Caco-2 (cell line): ENCODE measurements at regions not wholly inside any gene's neighbourhood (a gene's known extent, or its start where the extent isn't known, plus 50 kb on each side); places are given as distances from the start of the nearest gene placed in this dataset.
A peak's percentile ranks its signal among the peaks of the same experiment; 100 is the strongest.

ENCODE experiments used
- BruUV-seq: library from RNA; stranded (reverse); fragments of 400-500 nt; replicated peaks from 2 replicates; lab custom pipeline; 2021; lab: Mats Ljungman, UMichigan
- CTCF ChIA-PET: fragments of 300-600 bp; sonication (Branson Sonifier 250); formaldehyde crosslinking; loops from one replicate; lab custom pipeline; 2022; ENCODE audit warnings: antibody characterized with exemption; lab: Charles Lee
- POLR2A ChIA-PET: fragments of 300-600 bp; sonication (Branson Sonifier 250); formaldehyde crosslinking; loops from one replicate; lab custom pipeline; 2022; ENCODE audit warnings: antibody characterized with exemption; lab: Charles Lee
- DNase-seq, 2 experiments: peaks; one replicate each; pipeline versions ENCODE4 v3.0.0 to v3.0.0-alpha.2; 2020 to 2022
- H3K27me3 ChIP-seq: replicated peaks from 2 replicates; pipeline ENCODE4 v1.6.0; 2011; ENCODE audit warnings: low read length; ENCODE audit not compliant: control insufficient read depth, insufficient read depth
- H3K36me3 ChIP-seq: 2 replicates; pipeline ENCODE4 v1.5.1; 2011; ENCODE audit warnings: low read length; ENCODE audit not compliant: control insufficient read depth, insufficient read depth
- H3K4me1 ChIP-seq: fragments of 250-450 bp; sonication (Bioruptor Pico); 2 replicates; pipeline ENCODE4 v1.5.1; 2020; ENCODE audit warnings: mild to moderate bottlenecking
- H3K4me3 ChIP-seq: 2 replicates; pipeline ENCODE4 v1.5.1; 2011; ENCODE audit warnings: low read depth, mild to moderate bottlenecking, control low read depth, low read length
- H3K9me3 ChIP-seq: fragments of 250-450 bp; sonication (Bioruptor Pico); 2 replicates; pipeline ENCODE4 v1.5.1; 2020; ENCODE audit warnings: mild to moderate bottlenecking, moderate library complexity
- H3K27ac Mint-ChIP-seq: one replicate; pipeline ENCODE4 v1.8.0; 2022; ENCODE audit warnings: mixed read lengths; ENCODE audit not compliant: unreplicated experiment
- H3K27me3 Mint-ChIP-seq: one replicate; pipeline ENCODE4 v1.8.0; 2022; ENCODE audit warnings: mixed read lengths; ENCODE audit not compliant: insufficient read depth, unreplicated experiment
- H3K36me3 Mint-ChIP-seq: one replicate; pipeline ENCODE4 v1.8.0; 2022; ENCODE audit warnings: mild to moderate bottlenecking, mixed read lengths; ENCODE audit not compliant: insufficient read depth, unreplicated experiment
- H3K4me1 Mint-ChIP-seq: one replicate; pipeline ENCODE4 v1.8.0; 2022; ENCODE audit warnings: low read depth, mixed read lengths; ENCODE audit not compliant: unreplicated experiment
- H3K4me3 Mint-ChIP-seq: one replicate; pipeline ENCODE4 v1.8.0; 2022; ENCODE audit warnings: mild to moderate bottlenecking, moderate library complexity, mixed read lengths; ENCODE audit not compliant: unreplicated experiment
- H3K9me3 Mint-ChIP-seq: one replicate; pipeline ENCODE4 v1.8.0; 2022; ENCODE audit warnings: mixed read lengths; ENCODE audit not compliant: unreplicated experiment
- CTCF ChIP-seq, 2 experiments: fragments of 200-600 bp in 1 of 2; IDR thresholded peaks; 1 replicate in 1 of 2; 2 replicates in 1 of 2; pipeline versions ENCODE4 v1.5.1 to v1.8.0; 2011 to 2022; ENCODE audit warnings: antibody characterized with exemption in 1 of 2, control low read depth in 1 of 2, inconsistent platforms in 1 of 2, low read depth in 1 of 2, low read length in 1 of 2, mild to moderate bottlenecking in 1 of 2, moderate library complexity in 1 of 2; ENCODE audit not compliant: insufficient read depth in 1 of 2, severe bottlenecking in 1 of 2, unreplicated experiment in 1 of 2
- intact Hi-C: fragments of 100-400 bp; cut with micrococcal nuclease; formaldehyde crosslinking; loops from one replicate; pipeline ENCODE4 v1.10.0; 2022; ENCODE audit not compliant: unreplicated experiment

- intact Hi-C loops = no loop called here
- POLR2A ChIA-PET = no interaction called here
Measured at GRCh38 chr3:84538597-84538996, 420.2 kb upstream of the CADM2 start.

GRCh38 chr3:84547207-84547606 lies 411.6 kb upstream of the CADM2 start:
- no peaks in the 10 kb centered on the region for H3K27me3 ChIP-seq
- H3K4me3 Mint-ChIP-seq = no peak overlapping the region
- no peaks in the 10 kb centered on the region for H3K36me3 Mint-ChIP-seq
- no peak for DNase-seq
- TF ChIP-seq CTCF (IDR thresholded peaks at IDR 0.05; ENCODE audit: insufficient read depth in 1 of 2, low read depth in 1 of 2, low read length in 1 of 2, severe bottlenecking in 1 of 2, unreplicated experiment in 1 of 2) = no peak
- no peaks in the 10 kb centered on the region for H3K36me3 ChIP-seq
- H3K9me3 ChIP-seq = no peaks in the 10 kb centered on the region
- ChIA-PET CTCF (no interaction called here), POLR2A (no interaction called here)
- intact Hi-C loops = no loop called here
- no peaks in the 10 kb centered on the region for H3K4me1 ChIP-seq
- H3K27me3 Mint-ChIP-seq = no peaks in the 10 kb centered on the region
- BruUV-seq = no TSS peak
- H3K9me3 Mint-ChIP-seq = no peaks in the 10 kb centered on the region
- no peak overlapping the region for H3K27ac Mint-ChIP-seq
- no peaks in the 10 kb centered on the region for H3K4me1 Mint-ChIP-seq
- H3K4me3 ChIP-seq = no peak overlapping the region

More at GRCh38 chr3:84538597-84538996, 420.2 kb upstream of the CADM2 start:
- CTCF ChIA-PET = no interaction called here
- Mint-ChIP-seq H3K9me3 (peaks cover 10% of the 10 kb centered on the region), H3K27me3 (no peaks in the 10 kb centered on the region), H3K27ac (no peak overlapping the region), H3K4me1 (no peaks in the 10 kb centered on the region), H3K4me3 (no peak overlapping the region), H3K36me3 (no peaks in the 10 kb centered on the region)
- no peaks in the 10 kb centered on the region for H3K4me1 ChIP-seq
- H3K4me3 ChIP-seq = no peak overlapping the region
- no peaks in the 10 kb centered on the region for H3K36me3 ChIP-seq
- no peak for TF ChIP-seq CTCF (IDR thresholded peaks at IDR 0.05; ENCODE audit: insufficient read depth in 1 of 2, low read depth in 1 of 2, low read length in 1 of 2, severe bottlenecking in 1 of 2, unreplicated experiment in 1 of 2)
- no peaks in the 10 kb centered on the region for H3K27me3 ChIP-seq
- no peak for DNase-seq
- no TSS peak for BruUV-seq
- no peaks in the 10 kb centered on the region for H3K9me3 ChIP-seq

GRCh38 chr3:84547971-84548970 lies 410.5 kb upstream of the CADM2 start:
- peak; percentile 38 to 51 for TF ChIP-seq CTCF (IDR thresholded peaks at IDR 0.05; ENCODE audit: insufficient read depth in 1 of 2, low read depth in 1 of 2, low read length in 1 of 2, severe bottlenecking in 1 of 2, unreplicated experiment in 1 of 2)
- DNase-seq = peak in 1 of 2 experiments; percentile 17
- no peaks in the 10 kb centered on the region for H3K9me3 ChIP-seq
- H3K9me3 Mint-ChIP-seq = no peaks in the 10 kb centered on the region
- H3K4me1 Mint-ChIP-seq = no peaks in the 10 kb centered on the region
- no peak overlapping the region for H3K27ac Mint-ChIP-seq
- intact Hi-C loops = loop anchor here (1.0 kb wide), 1 partner anchor 1028 kb away; no protein-coding TSS in a partner anchor
- H3K4me3 ChIP-seq = no peak overlapping the region
- no peaks in the 10 kb centered on the region for H3K27me3 ChIP-seq
- CTCF ChIA-PET = no interaction called here
- H3K4me3 Mint-ChIP-seq = no peak overlapping the region
- H3K27me3 Mint-ChIP-seq = no peaks in the 10 kb centered on the region
- BruUV-seq = no TSS peak
- no peaks in the 10 kb centered on the region for H3K36me3 Mint-ChIP-seq
- H3K4me1 ChIP-seq = no peaks in the 10 kb centered on the region
- POLR2A ChIA-PET = no interaction called here
- H3K36me3 ChIP-seq = no peaks in the 10 kb centered on the region
